KBM-7 (cell line): ENCODE measurements at regions not wholly inside any gene's neighbourhood (a gene's known extent, or its start where the extent isn't known, plus 50 kb on each side); places are given as distances from the start of the nearest gene placed in this dataset.
"Not testable (repeated sequence)": the region's sequence is repeated elsewhere in the genome, so short reads cannot be mapped to it uniquely, and the experiment has no call there.

Experiments used
- DNase-seq: peaks from one replicate; pipeline ENCODE4 v3.0.0-alpha.2; 2015
- in situ Hi-C: fragments of 300-500 bp; cut with MboI; formaldehyde crosslinking; loops from 2 replicates; pipeline ENCODE4 v1.14.3; 2020; ENCODE audit warnings: low sequenced_read_pairs, low pct_unique_long_range_greater_than_20kb, mixed read lengths

DNA sequence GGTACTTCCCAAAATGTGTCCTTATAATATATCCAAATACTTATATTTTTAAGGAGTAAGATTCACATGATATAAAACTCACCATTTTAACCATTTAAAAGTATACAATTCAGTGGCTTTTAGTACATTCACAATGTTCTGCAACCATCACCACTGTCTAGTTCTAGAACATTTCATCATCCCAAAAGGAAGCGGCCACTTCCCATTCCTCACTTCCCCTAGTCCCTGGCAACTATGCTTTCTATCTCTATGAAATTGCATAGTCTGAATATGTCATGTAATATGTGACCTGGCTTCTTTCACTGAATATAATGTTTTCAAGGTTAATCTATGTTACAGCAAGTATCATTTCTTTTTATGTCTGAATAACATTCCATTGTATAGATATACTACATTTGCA is 615.1 kb upstream of the SGCD start:
- no peak for DNase-seq
- in situ Hi-C loops: no loop called here

DNA sequence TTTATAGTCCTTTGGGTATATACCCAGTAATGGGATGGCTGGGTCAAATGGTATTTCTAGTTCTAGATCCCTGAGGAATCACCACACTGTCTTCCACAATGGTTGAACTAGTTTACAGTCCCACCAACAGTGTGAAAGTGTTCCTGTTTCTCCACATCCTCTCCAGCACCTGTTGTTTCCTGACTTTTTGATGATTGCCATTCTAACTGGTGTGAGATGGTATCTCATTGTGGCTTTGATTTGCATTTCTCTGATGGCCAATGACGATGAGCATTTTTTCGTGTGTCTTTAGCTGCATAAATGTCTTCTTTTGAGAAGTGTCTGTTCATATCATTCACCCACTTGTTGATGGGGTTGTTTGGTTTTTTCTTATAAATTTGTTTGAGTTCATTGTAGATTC is 612.5 kb upstream of the SGCD start:
- DNase-seq, in situ Hi-C loops: not testable (repeated sequence)

DNA sequence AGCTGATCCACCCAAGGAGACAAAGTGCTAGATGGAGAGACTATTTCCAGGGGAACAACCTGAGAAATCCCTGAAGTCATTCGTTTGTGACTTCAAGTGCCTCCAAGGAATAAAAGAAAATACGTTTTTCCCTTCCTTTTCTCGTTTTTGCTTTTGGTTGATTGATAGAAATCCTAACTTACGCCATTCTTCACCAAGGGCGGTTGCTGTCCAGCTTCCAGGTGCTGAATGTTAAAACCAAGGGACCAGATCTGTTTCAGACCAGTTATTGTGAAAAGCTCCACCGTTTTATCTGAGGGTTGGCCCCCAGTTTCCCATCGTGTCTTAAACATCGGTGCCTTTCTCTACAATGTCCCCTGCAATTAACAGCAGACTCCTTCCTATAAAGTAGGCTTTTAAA is 600.7 kb upstream of the SGCD start:
- no peak for DNase-seq
- in situ Hi-C loops: no loop called here

DNA sequence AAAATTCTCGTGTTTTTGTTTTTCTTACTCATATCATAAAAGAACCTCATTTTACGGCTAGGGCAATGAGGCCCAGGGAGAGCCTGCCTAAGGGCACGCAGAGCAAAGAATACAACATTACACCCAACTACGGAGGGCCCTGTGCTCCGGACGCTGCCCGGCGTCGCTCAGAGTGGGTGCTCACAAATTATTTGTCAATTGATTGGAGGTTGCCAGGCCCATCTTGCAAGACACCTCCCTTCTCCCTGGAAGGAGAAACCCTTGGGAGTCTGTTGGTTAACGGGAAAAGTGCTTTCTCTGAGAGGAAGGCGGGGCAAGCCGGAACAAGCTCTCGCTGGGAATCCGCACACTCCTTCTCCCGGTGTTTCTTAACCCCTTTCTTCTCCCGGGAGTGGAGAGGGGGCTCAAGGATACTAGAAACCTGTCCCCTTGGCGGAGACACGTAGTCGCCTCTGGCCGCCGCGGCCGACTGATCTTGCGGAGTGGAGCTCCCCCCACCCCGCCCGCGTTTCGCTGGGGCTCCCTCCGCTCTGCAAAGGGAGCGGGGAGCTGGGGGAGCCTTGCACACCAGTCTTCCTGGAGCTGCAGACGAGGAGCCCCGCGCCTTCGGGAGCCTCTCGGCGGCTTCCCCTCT is 599.3 kb upstream of the SGCD start:
- DNase-seq: no peak
- in situ Hi-C loops: no loop called here

DNA sequence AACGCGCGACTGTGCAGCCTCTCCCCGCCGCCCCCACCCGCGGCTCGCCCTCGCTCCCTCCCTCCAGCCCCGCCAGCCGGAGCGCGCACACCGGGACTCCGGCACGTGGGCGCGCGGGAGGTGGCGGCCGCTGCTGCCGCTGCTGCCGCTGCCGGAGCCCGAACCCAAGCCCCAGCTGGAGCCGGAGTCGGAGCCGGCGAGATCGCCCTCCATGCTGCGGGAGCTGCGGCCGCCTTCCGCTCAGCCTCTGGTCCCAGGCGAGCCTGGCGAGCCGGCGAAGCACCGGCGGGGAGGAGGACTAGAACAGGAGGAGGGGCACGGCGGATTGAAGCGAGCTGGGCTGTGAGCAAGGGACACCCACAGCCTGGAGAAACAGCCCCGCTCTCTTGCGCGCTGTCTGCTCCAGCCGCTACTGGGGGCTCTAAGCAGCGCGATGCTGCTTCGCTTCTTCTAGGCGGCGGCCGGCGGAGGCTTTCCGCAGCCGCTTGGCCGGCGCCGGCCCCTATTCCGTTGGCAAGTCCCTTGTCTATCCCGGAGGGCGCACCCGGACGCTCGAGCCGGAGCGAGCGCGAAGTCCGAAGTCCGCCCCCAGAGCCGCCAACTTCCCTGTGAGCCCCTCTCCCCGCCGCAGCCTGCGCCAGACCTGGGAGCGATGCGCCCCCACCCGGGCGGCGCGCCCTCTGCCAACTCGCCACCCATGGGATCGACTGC is 598.7 kb upstream of the SGCD start:
- no peak for DNase-seq
- in situ Hi-C loops: no loop called here

DNA sequence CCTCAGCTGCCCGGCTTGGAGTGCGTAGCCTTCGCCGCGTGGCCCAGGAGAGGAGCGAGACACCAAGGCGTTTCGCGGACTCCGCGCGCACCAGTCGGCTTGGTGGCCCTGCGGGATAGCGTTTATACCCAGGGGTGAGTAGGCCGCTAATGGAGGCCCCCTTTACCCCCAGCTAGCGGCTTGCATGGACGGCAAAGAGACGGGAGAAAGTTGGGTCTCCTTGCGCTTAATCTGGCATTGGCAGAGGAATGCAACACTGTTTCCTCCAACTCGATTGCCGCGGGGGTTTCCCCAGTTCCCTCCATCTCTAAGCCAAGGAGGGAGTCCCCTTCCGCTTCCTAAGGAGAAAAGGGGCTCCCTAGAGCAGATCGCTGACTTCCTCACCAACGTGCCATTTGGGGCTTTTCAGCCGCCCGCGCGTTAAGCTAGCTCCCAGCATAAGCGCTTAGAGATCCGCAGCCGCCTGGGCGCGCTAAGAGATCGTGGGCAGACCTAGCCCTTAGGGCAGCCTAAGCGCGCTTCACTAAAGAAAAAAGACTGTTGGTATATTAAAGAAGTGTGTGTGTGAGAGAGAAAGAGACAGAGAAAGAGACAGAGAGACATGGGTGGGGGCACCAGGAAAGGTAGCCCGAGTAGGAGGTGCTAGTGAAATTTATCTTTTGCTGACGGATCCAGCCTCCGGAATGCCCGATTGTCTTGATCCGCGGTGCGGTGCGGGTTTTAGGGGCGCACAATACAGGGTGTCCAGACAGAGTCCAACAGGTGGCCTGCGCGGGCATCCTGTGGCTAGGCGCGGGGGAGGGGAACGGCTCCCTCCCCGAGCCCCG is 597.9 kb upstream of the SGCD start:
- in situ Hi-C loops: no loop called here

DNA sequence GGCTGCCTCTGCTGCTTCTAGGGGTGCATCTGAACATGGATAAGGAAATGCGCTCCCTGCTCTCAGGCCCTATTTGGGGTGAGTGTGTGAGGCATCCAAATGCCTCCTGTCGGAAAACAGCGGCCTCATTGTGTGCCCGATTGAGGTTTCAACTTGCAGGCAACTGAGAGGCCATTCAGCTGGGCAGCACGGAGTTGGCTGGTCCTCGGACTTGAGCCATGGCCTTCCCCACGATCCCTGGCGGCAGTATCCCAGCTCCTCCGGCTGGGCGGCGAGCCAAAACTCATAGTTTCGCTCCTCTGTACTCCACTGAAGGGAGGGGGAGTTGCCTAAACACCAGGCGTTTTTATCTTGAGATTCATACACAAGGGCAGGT is 597.3 kb upstream of the SGCD start:
- no peak for DNase-seq
- in situ Hi-C loops: no loop called here

More for the DNA sequence above, 597.9 kb upstream of the SGCD start:
- DNase-seq: no peak

DNA sequence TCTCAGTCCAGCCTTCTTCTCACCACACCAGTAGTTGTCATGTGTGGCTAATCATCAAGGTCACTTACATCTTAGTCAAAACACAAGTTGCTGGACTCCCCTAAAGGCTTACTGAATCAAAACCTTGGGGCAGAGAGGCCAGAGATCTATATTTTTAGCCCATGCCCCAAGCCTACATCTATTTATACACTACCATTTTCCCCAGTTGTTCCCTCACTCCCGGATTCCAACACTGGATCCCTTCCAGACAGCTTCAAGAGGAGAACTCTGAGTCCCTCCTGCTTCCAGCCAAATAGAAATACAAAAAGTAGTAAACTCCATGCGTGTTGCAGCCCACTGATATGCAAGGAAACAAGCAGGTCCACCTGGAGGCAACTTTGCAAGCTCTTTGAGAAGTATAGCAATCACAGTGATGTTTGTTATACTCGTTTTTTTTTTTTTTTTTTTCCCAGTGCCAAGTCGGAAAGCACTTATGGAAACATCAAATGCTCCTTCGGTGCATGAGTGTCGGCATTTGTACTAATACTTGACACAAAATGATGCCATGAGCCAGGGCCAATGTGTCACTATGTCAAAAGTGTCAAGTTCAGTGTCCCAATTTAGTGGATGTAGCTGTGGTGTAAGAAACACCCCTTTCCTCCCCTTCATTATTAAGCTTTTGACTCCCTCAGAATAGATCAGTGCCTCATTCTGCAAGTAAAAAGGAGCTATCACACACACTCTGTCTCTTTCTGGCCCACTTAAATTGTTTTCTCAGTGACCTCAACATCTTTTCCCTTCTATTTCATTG is 594.2 kb upstream of the SGCD start:
- no peak for DNase-seq
- in situ Hi-C loops: no loop called here

DNA sequence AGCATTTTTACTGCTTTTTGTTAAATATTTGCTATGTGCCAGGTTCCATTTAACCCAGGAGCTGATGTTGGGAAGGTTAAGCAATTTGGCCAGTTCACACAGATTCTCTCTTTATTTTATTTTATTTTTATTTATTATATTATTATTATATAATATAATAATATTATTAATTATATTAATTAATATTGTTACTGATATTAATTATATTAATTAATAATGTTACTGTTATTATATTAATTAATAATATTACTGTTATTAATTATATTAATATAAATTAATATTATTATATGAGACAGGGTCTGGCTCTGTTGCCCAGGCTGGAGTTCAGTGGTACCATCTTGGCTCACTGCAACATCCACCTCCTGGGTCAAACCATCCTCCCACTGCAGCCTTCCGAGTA is 593.0 kb upstream of the SGCD start:
- DNase-seq: no peak
- in situ Hi-C loops: no loop called here

DNA sequence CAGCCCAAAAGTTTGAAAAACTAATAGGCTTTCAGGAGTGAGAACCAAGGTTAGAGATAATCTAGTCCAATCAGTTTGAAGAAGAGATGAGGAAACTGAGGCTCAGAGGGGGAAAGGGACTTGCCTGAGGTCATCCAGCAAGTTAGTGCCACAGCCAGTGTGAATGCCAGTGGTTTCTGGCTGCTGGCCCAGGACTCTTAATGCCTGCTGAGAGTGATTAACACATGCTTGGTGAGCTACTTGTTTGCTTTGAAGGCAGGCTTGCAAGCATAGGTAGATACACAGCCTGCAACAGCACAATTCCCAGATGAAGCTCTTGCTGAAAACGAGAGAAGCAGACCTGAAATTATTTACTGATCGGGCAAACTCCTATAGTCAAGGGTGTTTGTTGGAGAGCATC is 591.6 kb upstream of the SGCD start:
- in situ Hi-C loops: no loop called here
- no peak for DNase-seq

DNA sequence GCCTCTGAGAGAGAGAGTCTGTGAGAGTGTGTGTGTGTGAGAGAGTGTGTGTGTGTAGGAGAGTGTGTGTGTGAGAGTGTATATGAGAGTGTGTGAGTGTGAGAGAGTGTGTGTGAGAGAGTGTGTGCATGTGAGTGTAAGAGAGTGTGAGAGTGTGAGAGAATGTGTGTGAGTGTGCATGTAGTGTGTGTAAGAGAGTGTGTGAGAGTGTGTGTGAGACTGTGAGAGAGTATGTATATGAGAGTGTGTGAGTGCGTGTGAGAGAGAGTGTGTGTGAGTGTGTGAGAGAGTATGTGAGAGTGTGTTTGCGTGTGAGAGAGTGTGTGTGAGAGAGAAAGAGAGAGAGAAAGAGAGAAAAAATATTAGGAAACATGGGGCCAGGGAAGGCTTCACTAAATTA is 588.3 kb upstream of the SGCD start:
- DNase-seq: no peak
- in situ Hi-C loops: no loop called here

DNA sequence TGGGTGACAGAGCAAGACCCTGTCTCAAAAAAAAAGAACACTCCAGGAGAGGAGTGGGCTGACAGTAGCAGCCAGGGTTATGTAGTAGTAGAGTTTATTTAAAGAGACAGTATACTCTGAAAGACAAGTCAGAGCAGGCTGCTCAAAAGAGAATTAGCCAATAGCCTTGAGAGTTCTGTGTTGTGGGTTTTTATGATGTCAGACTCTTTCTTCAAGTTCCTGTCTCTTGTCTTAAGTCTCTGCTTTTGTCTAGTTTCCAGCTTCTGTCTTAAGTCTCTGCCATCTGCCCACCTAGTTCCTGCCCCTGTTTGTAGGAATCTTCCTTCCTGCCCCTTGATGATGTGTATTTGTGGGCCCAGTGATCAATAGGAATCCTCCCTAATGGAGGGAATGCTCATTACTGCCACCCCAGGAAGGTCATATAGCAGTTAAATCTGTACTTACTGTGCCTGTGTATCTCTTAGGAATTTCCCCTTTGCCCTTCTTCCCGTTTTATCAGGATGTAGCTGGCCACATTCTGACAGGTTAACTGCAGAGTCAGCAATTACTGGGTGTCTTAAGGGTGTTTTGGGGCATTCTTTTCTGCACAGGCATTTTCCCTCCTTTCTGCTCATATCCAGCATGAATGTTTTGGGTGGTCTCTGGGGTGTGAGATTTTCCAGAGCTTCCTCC is 580.5 kb upstream of the SGCD start:
- no peak for DNase-seq
- in situ Hi-C loops: no loop called here

DNA sequence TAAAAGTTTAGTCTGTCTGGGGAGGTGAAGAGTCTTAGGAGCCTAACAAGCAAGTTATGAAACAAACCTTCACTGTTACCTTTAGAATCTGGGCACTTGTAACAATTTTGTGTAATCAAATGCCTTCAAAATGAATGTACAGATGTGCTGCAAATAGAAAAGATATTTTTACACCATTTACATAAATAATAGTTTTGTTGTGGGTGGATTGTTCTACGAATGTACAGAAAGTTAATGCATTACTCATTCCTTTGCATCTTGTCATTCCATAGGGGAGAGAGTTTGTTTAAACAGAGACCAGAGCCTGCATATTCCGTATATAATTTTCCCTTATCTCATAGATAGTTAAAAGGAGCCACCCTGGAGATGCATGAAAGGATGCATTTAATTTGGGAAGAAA is 576.9 kb upstream of the SGCD start:
- no peak for DNase-seq
- in situ Hi-C loops: no loop called here

DNA sequence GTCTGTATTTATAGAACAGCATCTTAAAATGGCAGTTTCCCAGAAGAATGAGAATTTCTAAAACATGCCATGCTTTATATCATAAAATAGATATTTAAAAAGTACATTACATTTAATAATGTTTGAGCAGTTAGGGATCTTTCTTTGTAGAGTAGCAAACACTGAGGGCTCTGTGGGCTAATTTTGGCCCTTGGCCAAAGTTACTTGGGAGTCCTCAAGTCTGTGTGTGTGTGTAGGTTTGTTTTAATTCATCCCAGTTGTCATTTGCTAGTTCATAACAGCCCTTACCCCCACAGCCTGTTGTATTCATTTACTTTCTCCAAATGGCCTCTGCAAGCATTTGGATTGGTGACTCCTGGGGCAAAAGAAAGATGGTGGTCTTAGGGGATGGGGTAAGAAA is 576.4 kb upstream of the SGCD start:
- in situ Hi-C loops: no loop called here
- DNase-seq: no peak

DNA sequence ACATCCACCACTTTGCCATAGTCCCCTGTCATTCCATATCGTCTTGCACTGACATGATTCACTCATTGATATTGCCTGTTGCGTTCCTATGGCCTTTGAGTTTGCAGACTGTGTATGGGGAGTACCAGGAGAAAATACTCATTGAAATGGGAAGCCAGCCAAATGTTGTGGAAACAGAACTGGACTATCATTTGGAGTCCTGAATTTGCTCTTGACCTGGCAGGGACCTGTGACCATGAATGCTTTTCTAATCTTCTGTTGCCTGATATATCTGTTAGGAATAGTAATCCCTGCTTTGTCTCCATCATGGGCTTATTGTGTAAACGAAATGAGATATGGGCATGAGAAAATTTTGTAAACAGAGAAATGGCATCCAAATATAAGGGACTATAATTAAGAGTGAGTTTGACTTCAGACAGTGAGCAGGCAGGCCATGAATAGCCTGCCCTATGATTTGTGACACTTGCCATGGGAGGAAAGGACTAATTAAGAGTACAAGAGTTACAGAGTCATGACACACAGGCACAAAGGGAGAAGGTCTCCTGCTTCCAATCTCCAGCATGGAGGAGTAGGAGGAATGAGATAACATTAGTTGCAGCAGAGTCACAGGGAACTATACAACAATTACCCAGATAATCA is 572.9 kb upstream of the SGCD start:
- no peak for DNase-seq
- in situ Hi-C loops: no loop called here

DNA sequence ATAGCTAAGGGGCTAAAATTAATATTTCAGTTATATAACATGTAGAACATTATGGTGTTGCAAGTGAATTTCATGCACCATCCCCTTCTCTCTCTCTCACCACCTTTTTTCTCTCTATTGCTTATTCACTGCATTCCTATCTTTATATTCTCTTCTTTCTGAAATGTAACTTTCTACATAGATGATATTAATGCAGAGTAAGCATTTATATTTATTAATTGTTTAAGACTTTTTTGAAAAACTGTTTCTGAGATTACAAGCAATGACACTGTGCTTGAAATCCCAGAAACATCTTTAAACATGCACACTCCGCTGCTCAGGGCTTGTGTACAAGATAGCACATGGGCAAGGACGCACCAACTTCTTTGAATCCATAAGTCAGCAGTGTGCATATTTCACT is 567.7 kb upstream of the SGCD start:
- in situ Hi-C loops: no loop called here
- DNase-seq: no peak

DNA sequence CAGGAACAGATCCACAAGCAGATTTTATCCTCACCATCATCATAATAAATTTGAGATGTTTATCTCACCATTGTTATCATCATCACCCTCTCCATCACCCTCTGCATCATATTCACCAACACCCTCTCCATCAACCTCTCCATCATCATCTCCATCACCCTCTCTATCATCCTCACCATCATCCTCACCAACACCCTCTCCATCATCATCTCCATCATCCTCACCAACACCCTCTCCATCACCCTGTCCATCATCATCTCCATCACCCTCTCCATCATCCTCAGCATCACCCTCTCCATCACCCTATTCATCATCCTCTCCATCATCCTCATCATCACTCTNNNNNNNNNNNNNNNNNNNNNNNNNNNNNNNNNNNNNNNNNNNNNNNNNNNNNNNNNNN is 567.0 kb upstream of the SGCD start:
- in situ Hi-C loops: no loop called here
- DNase-seq: no peak

DNA sequence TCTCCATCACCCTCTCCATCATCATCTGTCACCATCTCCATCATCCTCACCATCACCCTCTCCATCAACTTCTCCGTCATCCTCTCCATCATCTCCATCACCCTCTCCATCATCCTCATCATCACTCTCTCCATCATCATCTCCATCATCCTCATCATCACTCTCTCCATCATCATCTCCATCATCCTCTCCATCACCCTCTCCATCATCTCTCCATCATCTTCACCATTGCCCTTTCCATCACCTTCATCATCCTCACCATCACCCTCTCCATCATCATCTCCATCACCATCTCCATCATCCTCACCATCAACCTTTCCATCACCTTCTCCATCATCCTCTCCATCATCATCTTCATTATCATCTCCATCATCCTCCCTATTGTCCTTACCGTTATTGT is 565.5 kb upstream of the SGCD start:
- DNase-seq: no peak
- in situ Hi-C loops: no loop called here

DNA sequence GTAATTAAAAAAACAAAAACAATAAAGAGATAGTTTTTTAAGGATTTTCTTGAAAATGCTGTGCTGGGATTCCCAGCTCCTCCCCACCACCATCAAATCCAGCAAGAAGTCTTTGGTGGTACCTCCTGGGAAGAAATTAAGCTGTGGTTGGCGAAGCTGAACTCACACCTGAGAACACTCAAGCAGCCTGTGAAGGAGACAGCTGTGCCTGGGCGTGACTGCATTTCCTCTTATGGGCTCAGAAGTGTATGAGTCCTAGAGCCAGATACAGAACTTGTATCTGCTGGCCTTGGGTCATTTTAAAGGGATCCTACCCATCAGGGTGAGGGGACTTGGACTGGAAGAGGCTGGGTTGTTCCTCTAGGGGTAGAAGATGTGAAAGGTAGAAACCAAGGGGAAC is 561.2 kb upstream of the SGCD start:
- in situ Hi-C loops: no loop called here
- DNase-seq: no peak
